SKM-1 (cell line): ENCODE measurements at regions not wholly inside any gene's neighbourhood (a gene's known extent, or its start where the extent isn't known, plus 50 kb on each side); places are given as distances from the start of the nearest gene placed in this dataset.
A peak's percentile ranks its signal among the peaks of the same experiment; 100 is the strongest.
"Not testable (repeated sequence)": the region's sequence is repeated elsewhere in the genome, so short reads cannot be mapped to it uniquely, and the experiment has no call there.

ENCODE experiments used
- DNase-seq: peaks from one replicate; lab custom pipeline; 2025; ENCODE audit not compliant: unreplicated experiment; lab: John Stamatoyannopoulos, UW

- DNase-seq, result no peak
Observed at GRCh38 chr3:109648027-109648426, 310.7 kb upstream of the DPPA4 start.

GRCh38 chr3:109656225-109656624 is 318.9 kb upstream of the DPPA4 start:
- no peak for DNase-seq

- no peak for DNase-seq
Observed at GRCh38 chr3:109678600-109678999, 341.3 kb upstream of the DPPA4 start.

- DNase-seq, result no peak
Observed at GRCh38 chr3:109679664-109680063, 342.3 kb upstream of the DPPA4 start.

- no peak for DNase-seq
Observed at GRCh38 chr3:109683746-109684145, 346.4 kb upstream of the DPPA4 start.

- DNase-seq, result no peak
Observed at GRCh38 chr3:109685084-109686079, 348.0 kb upstream of the DPPA4 start.

- DNase-seq, result no peak
Observed at GRCh38 chr3:109687626-109688025, 350.3 kb upstream of the DPPA4 start.

GRCh38 chr3:109696932-109697331 is 359.6 kb upstream of the DPPA4 start:
- no peak for DNase-seq

GRCh38 chr3:109702252-109702651 is 364.9 kb upstream of the DPPA4 start:
- no peak for DNase-seq

GRCh38 chr3:109702976-109703375 is 365.6 kb upstream of the DPPA4 start:
- no peak for DNase-seq

GRCh38 chr3:109705133-109705532 is 367.8 kb upstream of the DPPA4 start:
- DNase-seq, result not testable (repeated sequence)

- no peak for DNase-seq
Observed at GRCh38 chr3:109707617-109708016, 370.3 kb upstream of the DPPA4 start.

- DNase-seq, result no peak
Observed at GRCh38 chr3:109713288-109713687, 375.9 kb upstream of the DPPA4 start.

- no peak for DNase-seq
Observed at GRCh38 chr3:109715707-109716106, 378.4 kb upstream of the DPPA4 start.

GRCh38 chr3:109718850-109719249 is 381.5 kb upstream of the DPPA4 start:
- DNase-seq, result no peak

GRCh38 chr3:109728861-109729494 is 391.6 kb upstream of the DPPA4 start:
- no peak for DNase-seq

- DNase-seq, result peak; percentile 44
Observed at GRCh38 chr3:109731639-109732473, 394.5 kb upstream of the DPPA4 start.

GRCh38 chr3:109743981-109744380 is 406.6 kb upstream of the DPPA4 start:
- no peak for DNase-seq

GRCh38 chr3:109772520-109772919 is 435.2 kb upstream of the DPPA4 start:
- no peak for DNase-seq

GRCh38 chr3:109774108-109774507 is 436.8 kb upstream of the DPPA4 start:
- no peak for DNase-seq

GRCh38 chr3:109784285-109784684 is 446.9 kb upstream of the DPPA4 start:
- no peak for DNase-seq
